HFFc6 (cell line): ENCODE measurements at regions not wholly inside any gene's neighbourhood (a gene's known extent, or its start where the extent isn't known, plus 50 kb on each side); places are given as distances from the start of the nearest gene placed in this dataset.

ENCODE experiments used
- DNase-seq: peaks from one replicate; pipeline ENCODE4 v3.0.0-alpha.2; 2018
- H3K27ac Mint-ChIP-seq: 2 replicates; pipeline ENCODE4 v1.8.0; 2020; ENCODE audit warnings: mild to moderate bottlenecking, mixed read lengths
- H3K27me3 Mint-ChIP-seq: 2 replicates; pipeline ENCODE4 v1.8.0; 2021; ENCODE audit warnings: mild to moderate bottlenecking, moderate library complexity, mixed read lengths; ENCODE audit not compliant: insufficient read depth
- H3K36me3 Mint-ChIP-seq: 2 replicates; pipeline ENCODE4 v1.8.0; 2021; ENCODE audit warnings: low read depth, mixed read lengths
- H3K4me1 Mint-ChIP-seq: 2 replicates; pipeline ENCODE4 v1.8.0; 2020; ENCODE audit warnings: low read depth, mixed read lengths
- H3K4me3 Mint-ChIP-seq: 2 replicates; pipeline ENCODE4 v1.8.0; 2020; ENCODE audit warnings: mild to moderate bottlenecking, moderate library complexity, mixed read lengths
- H3K9me3 Mint-ChIP-seq: 2 replicates; pipeline ENCODE4 v1.8.0; 2020; ENCODE audit warnings: mild to moderate bottlenecking, mixed read lengths
- CTCF ChIP-seq: fragments of 200-600 bp; sonication (generic); IDR thresholded peaks from 2 replicates; pipeline ENCODE4 v1.5.0; 2021; ENCODE audit warnings: antibody characterized with exemption, mild to moderate bottlenecking

GRCh38 chr21:27403011-27403410, 436.1 kb upstream of the ADAMTS5 start:
- no peak for TF ChIP-seq CTCF
- DNase-seq = no peak
- Mint-ChIP-seq H3K27me3 (no peaks in the 10 kb centered on the region), H3K4me1 (peaks cover 13% of the 10 kb centered on the region; the same call in 1 of the 2 replicates), H3K27ac (no peak overlapping the region), H3K9me3 (no peaks in the 10 kb centered on the region), H3K36me3 (no peaks in the 10 kb centered on the region), H3K4me3 (no peak overlapping the region)

- Mint-ChIP-seq H3K4me1 (no peaks in the 10 kb centered on the region), H3K4me3 (no peak overlapping the region), H3K27ac (no peak overlapping the region), H3K9me3 (no peaks in the 10 kb centered on the region), H3K27me3 (no peaks in the 10 kb centered on the region), H3K36me3 (no peaks in the 10 kb centered on the region)
- no peak for DNase-seq
- no peak for TF ChIP-seq CTCF
Observed at GRCh38 chr21:27400045-27400444, 433.2 kb upstream of the ADAMTS5 start.

- DNase-seq = no peak
- Mint-ChIP-seq H3K27me3 (no peaks in the 10 kb centered on the region), H3K9me3 (no peaks in the 10 kb centered on the region), H3K4me3 (no peak overlapping the region), H3K4me1 (no peaks in the 10 kb centered on the region), H3K27ac (no peak overlapping the region), H3K36me3 (no peaks in the 10 kb centered on the region)
- no peak for TF ChIP-seq CTCF
Observed at GRCh38 chr21:27397578-27397977, 430.7 kb upstream of the ADAMTS5 start.

- H3K27me3 Mint-ChIP-seq = no peaks in the 10 kb centered on the region
- no peak for TF ChIP-seq CTCF
- no peak overlapping the region for H3K4me3 Mint-ChIP-seq
- DNase-seq = no peak
- H3K36me3 Mint-ChIP-seq = no peaks in the 10 kb centered on the region
- H3K27ac Mint-ChIP-seq = no peak overlapping the region
- H3K9me3 Mint-ChIP-seq = no peaks in the 10 kb centered on the region
- H3K4me1 Mint-ChIP-seq = no peaks in the 10 kb centered on the region
Observed at GRCh38 chr21:27393726-27394125, 426.8 kb upstream of the ADAMTS5 start.

GRCh38 chr21:27391990-27392389, 425.1 kb upstream of the ADAMTS5 start:
- Mint-ChIP-seq H3K27me3 (no peaks in the 10 kb centered on the region), H3K4me1 (no peaks in the 10 kb centered on the region), H3K4me3 (no peak overlapping the region), H3K9me3 (no peaks in the 10 kb centered on the region), H3K36me3 (no peaks in the 10 kb centered on the region), H3K27ac (no peak overlapping the region)
- no peak for TF ChIP-seq CTCF
- no peak for DNase-seq

GRCh38 chr21:27390384-27390783, 423.5 kb upstream of the ADAMTS5 start:
- Mint-ChIP-seq H3K27me3 (no peaks in the 10 kb centered on the region), H3K9me3 (no peaks in the 10 kb centered on the region), H3K36me3 (no peaks in the 10 kb centered on the region), H3K27ac (no peak overlapping the region), H3K4me1 (no peaks in the 10 kb centered on the region), H3K4me3 (no peak overlapping the region)
- no peak for TF ChIP-seq CTCF
- DNase-seq = no peak
